HG03139 (cell line): ENCODE measurements at regions not wholly inside any gene's neighbourhood (a gene's known extent, or its start where the extent isn't known, plus 50 kb on each side); places are given as distances from the start of the nearest gene placed in this dataset.

ENCODE experiments used
- ATAC-seq: cut with Tn5 transposase; IDR thresholded peaks from one replicate; pipeline ENCODE4 v1.9.1; 2021; ENCODE audit not compliant: unreplicated experiment

GRCh38 chr12:11564984-11565651 is 84.4 kb upstream of the ETV6 start:
- ATAC-seq, result no peak

DNA sequence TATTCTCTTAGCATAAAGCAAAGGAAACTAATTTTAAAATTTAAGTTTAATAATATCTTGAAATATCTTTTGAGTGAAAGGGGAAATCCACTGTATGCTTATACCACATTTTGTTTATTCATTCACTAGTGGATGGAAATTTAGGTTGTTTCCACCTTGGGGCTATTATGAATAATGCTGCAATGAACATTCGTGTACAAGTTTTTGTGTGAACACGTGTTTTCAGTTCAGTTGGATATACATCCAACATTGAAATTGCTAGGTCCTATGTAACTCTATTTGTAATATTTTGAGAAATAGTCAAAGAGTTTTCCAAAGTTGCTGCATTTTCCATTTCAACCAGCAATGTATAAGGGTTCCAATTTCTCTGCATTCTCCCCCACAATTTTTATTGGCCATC is 83.7 kb upstream of the ETV6 start:
- no peak for ATAC-seq

DNA sequence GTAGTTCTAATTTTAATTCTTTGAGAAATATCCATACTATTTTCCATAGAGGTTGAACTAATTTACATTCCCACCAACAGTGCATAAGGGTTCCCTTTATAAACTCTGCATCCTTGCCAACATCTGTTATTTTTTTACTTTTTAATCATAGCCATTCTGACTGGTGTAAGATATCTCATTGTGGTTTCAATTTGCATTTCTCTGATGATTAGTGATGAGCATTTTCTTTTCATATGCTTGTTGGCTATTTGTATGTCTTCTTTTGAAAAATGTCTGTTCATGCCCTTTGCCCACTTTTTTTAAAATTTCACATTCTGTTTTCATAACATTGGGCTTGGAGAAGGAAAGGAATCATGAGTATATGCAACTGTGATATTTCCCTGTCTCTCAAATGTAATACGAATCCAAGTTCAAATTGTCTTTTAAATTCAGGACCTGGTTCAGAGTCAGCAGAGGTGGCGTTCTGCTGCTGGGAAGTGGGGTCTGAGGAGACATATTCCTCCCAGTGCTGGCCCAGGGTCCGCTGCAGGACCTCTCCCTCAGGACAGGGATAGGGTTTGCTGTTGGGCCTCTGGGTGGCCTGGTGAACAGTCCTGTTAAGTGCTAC is 81.2 kb upstream of the ETV6 start:
- ATAC-seq, result no peak

DNA sequence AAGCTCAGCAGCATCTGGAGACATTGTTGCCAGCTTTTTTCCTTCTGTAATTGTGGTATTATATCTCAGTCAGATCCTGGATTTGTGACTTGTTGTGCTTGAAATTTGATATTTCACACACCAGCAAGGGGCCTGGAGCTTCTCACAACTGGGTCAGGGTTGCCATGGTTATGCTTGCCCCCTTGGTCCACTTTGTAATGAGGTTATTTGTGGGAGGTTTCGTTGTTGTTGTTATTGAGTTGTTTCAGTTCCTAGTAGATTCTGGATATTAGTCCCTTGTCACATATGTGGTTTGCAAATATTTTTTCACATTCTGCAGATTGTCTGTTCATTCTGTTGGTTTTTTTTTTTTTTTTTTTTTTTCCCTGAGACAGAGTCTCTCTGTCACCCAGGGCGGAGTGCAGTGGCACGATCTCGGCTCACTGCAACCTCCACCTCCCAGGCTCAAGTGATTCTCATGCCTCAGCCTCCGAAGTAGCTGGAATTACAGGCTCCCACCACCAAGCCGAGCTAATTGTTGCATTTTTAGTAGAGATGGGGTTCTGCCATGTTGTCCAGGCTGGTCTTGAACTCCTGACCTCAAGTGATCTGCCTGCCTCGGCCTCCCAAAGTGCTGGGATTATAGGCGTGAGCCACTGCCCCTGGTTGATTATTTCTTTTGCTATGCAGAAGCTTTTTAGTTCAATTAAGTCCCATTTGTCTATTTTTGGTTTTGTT is 80.6 kb upstream of the ETV6 start:
- peak; percentile 71 for ATAC-seq

DNA sequence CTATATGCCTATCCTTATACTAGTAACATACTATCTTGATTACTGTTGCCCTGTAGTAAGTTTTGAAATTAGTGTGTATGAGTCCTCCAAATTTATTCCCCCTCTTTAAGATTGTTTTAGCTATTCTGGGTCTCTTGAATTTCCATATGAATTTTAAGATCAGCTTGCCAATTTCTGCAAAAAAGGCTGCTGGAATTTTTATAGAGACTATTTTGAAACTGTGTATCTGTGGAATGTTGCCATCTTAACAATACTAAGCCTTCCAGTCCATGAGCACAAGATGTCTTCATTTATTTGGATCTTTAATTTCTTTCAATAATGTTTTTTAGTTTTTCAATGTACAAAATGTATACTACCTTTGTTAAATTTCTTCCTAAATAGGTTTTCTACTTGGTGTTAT is 79.8 kb upstream of the ETV6 start:
- ATAC-seq, result no peak

DNA sequence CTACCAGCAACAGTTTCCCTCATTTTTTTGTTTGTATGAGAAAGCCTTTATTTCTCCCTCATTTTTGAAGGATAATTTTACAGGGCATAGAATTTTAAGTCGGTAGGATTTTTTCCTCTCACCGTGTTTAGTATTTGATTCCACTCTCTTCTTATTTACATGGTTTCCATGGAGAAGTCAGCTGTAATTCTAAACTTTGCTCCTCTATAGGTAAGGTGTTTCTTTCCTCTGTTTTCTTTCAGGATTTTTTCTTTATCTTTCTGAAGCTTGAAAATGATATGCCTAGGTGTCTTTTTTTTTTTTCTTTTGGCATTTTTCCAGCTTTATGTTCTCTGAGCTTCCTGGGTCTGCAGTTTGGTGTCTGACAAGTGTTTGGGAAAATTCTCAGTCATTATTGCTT is 75.6 kb upstream of the ETV6 start:
- no peak for ATAC-seq

GRCh38 chr12:11576104-11576503 is 73.4 kb upstream of the ETV6 start:
- no peak for ATAC-seq

GRCh38 chr12:11577658-11578260 is 71.7 kb upstream of the ETV6 start:
- ATAC-seq, result no peak

DNA sequence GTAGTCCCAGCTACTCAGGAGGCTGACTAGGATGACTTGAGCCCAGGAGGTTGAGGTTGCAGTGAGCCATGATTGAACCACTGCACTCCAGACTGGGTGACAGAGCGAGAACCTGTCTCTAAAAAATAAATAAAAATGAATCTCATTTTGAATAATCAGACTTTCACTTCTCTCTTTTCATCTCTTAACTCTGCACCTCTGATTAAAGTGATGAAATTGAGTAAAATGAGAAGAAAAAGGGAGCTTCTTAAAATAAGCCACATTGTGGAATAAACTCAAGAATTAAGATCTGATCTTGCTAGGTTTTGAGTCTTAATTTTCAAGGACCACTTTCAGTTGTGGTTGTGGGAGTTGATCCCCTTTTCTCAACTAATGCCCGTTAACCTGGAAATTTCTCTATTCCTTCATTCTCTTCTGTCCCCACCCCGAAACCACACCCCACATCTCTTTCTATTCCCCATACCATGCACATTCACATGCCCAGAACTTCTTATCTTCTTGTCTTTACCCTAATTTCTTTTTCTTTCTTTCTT is 70.9 kb upstream of the ETV6 start:
- no peak for ATAC-seq

DNA sequence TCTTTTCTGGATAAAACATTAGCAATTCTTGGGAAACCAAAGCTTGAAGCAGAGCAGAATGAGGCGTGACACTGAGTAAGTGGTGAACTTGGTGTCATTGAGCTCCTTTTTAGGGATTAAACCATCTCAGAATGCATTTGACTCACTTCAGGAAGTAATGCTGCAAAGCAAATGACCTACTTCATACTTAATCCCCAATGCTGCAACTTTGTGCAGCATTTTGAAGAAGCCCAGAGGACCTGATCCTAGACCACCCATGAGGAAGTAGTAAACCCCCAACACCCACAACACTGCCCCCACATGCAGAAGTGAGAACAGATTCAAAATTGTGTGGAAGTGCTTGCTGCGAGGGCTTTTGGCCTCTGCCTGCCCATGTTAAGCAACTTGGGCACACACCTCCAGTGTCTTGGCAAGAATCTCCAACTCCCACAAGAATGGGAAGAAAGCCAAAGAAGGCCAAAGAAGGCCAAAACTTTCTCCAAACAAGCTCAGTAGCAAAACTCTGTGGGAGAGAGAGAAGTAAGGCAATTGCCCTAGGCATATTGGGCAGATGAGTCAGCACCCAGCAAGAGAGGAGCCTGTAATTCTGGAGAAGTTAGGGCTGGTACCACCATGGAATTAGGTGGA is 69.2 kb upstream of the ETV6 start:
- ATAC-seq, result no peak

- no peak for ATAC-seq
Measured at GRCh38 chr12:11581179-11581755, 68.2 kb upstream of the ETV6 start.

- ATAC-seq, result no peak
Measured at GRCh38 chr12:11584221-11584855, 65.1 kb upstream of the ETV6 start.

- no peak for ATAC-seq
Measured at GRCh38 chr12:11592484-11592883, 57.0 kb upstream of the ETV6 start.

GRCh38 chr12:11593013-11593412 is 56.5 kb upstream of the ETV6 start:
- ATAC-seq, result no peak

- no peak for ATAC-seq
Measured at GRCh38 chr12:11595080-11595479, 54.4 kb upstream of the ETV6 start.

GRCh38 chr12:11596141-11596540 is 53.3 kb upstream of the ETV6 start:
- no peak for ATAC-seq

DNA sequence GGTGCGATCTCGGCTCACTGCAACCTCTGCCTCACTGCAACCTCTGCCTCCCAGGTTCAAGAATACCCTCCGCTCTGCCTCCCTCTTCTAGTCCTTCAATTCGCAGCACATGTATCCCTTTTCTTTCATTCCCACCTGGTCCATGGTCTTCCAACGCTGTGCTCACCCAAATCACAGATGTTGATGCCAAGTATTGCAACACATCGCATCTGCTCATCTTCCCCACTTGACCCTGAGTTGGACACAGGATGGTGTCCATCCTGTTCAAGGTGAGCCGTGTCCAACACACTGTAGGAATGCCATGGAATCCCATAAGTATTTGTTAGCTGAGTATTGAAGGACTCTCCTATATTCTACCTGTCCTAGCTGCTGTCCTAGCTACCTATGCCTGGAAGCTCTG is 50.6 kb upstream of the ETV6 start:
- ATAC-seq, result no peak
